ENCODE measurements at regions not wholly inside any gene's neighbourhood (a gene's known extent, or its start where the extent isn't known, plus 50 kb on each side); places are given as distances from the start of the nearest gene placed in this dataset.

- TF ChIP-seq POU6F1 (CRISPR knock-in tag; IDR thresholded peaks at IDR 0.05; ENCODE audit: borderline replicate concordance, low read depth) (no peak), PATZ1 (CRISPR knock-in tag; IDR thresholded peaks at IDR 0.05; ENCODE audit: borderline replicate concordance) (no peak), ISL1 (CRISPR knock-in tag; IDR thresholded peaks at IDR 0.05) (no peak), ZNF8 (CRISPR knock-in tag; IDR thresholded peaks at IDR 0.05) (no peak), SNAI2 (CRISPR knock-in tag; IDR thresholded peaks at IDR 0.05) (no peak), PPARA (CRISPR knock-in tag; IDR thresholded peaks at IDR 0.05; ENCODE audit: borderline replicate concordance) (no peak), ZNF70 (CRISPR knock-in tag; IDR thresholded peaks at IDR 0.05) (no peak), ESRRG (CRISPR knock-in tag; IDR thresholded peaks at IDR 0.05) (no peak), CSDC2 (CRISPR knock-in tag; IDR thresholded peaks at IDR 0.05) (no peak), BACH2 (CRISPR knock-in tag; IDR thresholded peaks at IDR 0.05; ENCODE audit: borderline replicate concordance) (no peak), ZC3H10 (CRISPR knock-in tag; IDR thresholded peaks at IDR 0.05) (no peak)
Observed at GRCh38 chr5:166102947-166103346, 2188.5 kb upstream of the WWC1 start.

Measured in SK-N-SH treated with all-trans-retinoic acid at 6 μM for 48 hours (cell line).